ENCODE measurements at regions not wholly inside any gene's neighbourhood (a gene's known extent, or its start where the extent isn't known, plus 50 kb on each side); places are given as distances from the start of the nearest gene placed in this dataset.

DNA sequence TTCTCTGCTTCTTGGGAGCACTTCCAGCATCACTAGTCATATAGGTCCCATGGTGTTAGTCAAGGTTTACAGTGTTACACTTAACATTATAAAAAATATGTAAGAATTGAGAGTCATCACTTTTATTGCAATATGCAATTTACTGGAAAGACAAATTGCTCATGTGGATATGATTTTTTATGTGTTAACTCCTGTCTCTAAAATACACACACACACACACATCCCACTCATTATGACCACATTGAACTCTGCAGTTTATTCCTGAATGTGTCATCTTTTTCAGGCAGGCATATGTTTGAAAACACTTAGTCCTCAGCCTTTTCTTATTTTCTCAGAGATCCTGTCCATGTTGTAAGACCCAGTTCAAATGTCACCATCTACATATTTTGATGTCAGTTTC lies 148.5 kb upstream of the MRPS30 start:
- no peak for DNase-seq (ENCODE audit: low spot score)

- no peak for DNase-seq (ENCODE audit: low spot score)
Observed at GRCh38 chr5:44659334-44659733, 149.4 kb upstream of the MRPS30 start.

- DNase-seq (ENCODE audit: low spot score), result no peak
Observed at GRCh38 chr5:44652674-44653073, 156.1 kb upstream of the MRPS30 start.

GRCh38 chr5:44646016-44646415 lies 162.7 kb upstream of the MRPS30 start:
- no peak for DNase-seq (ENCODE audit: low spot score)

DNA sequence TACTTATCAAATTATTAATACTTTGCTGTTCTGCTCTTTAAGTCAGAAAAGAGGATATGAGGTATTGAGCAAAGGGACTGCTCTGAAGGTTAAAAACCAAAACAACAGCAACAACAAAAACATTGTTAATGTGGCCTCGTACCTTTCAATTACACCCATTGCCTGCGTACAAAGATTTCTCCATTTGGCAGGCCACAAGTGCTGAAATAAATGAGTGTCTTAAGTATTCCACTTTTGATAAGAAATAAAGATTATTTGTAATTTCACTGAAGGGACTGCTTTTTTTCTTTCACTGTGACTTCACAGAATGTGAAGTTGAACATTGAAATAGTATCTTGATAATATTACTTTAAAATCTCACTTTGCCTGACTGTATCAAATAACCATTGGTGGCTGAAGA lies 163.2 kb upstream of the MRPS30 start:
- DNase-seq (ENCODE audit: low spot score), result no peak

DNA sequence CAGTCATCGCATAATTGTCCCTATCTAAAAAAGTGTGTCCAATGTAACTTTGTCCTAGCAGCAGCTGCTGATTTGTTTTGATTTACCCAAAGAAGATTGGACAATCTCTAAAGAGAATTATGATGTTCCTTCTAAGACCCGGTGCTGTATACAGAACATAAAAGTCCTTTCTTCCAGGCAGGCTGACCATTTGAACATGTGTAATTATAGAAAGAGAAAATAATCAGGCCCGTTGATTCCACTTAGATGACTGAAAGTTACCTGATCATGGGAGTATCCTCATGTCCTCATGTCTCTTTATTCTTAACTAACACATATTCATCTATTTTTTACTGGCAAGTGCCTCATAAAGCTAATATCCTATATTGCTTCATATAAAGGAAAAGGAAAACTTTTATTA lies 164.1 kb upstream of the MRPS30 start:
- no peak for DNase-seq (ENCODE audit: low spot score)

- DNase-seq (ENCODE audit: low spot score), result no peak
Observed at GRCh38 chr5:44641820-44642219, 166.9 kb upstream of the MRPS30 start.

- DNase-seq (ENCODE audit: low spot score), result no peak
Observed at GRCh38 chr5:44640945-44641456, 167.7 kb upstream of the MRPS30 start.

- peak; percentile 41 for DNase-seq (ENCODE audit: low spot score)
Observed at GRCh38 chr5:44637916-44638869, 170.6 kb upstream of the MRPS30 start.

DNA sequence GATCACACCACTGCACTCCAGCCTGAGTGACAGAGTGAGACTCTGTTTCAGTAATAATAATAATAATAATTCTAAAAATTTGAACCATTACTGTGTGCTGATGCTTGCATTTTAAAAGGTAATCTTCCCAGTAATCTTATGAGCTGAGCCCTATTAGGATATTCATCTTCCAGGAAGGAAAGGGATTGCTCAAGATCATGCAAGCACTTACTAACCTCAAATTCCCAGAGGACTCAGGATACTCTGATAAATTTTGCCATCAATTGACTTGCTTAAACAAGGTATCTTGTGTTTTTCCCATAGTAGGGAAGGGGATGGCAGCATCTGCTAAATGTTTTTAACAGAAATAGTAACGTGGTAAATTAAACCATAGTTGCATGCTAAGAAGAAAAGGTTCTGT lies 176.4 kb upstream of the MRPS30 start:
- DNase-seq (ENCODE audit: low spot score), result no peak

GRCh38 chr5:44626846-44627245 lies 181.9 kb upstream of the MRPS30 start:
- no peak for DNase-seq (ENCODE audit: low spot score)

GRCh38 chr5:44622331-44622730 lies 186.4 kb upstream of the MRPS30 start:
- no peak for DNase-seq (ENCODE audit: low spot score)

GRCh38 chr5:44619875-44620610 lies 188.7 kb upstream of the MRPS30 start:
- DNase-seq (ENCODE audit: low spot score), result no peak

DNA sequence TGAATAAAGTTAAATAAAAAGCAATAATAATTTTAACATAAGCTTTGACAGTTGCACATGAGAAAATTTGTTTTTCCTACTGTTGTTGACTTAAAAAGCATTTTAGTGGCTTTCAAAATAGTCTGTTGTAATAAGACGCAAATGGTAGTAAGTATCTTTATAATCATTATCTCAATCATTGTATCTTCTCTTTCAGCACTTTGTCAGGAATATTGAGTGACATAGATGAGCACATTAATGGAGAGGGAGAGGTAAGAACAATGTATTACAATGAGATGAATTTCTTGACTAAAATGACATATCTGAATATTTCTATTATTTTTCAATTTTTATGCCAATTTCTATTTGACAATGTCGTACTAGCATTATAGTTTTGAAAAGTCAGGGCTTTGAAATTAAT lies 193.9 kb upstream of the MRPS30 start:
- DNase-seq (ENCODE audit: low spot score), result no peak

DNA sequence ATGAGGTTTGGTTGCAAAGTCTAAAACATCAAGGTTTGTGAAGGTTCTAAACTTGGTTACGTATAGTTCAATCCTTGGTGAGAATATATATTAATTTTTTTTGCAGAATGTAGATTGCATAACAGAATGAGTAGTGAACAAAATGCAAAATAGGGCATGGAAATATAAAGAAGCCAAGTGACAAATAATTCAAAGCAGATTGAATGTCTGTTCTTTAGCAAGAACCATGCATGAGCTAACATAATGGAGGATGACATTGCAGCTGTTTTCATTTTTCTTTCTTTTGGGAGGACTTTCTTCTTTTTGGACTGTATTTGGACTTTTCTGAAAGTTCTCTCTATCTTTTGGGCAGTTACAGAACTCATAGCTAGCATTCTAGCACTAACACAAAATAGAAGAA lies 194.8 kb upstream of the MRPS30 start:
- DNase-seq (ENCODE audit: low spot score), result no peak

DNA sequence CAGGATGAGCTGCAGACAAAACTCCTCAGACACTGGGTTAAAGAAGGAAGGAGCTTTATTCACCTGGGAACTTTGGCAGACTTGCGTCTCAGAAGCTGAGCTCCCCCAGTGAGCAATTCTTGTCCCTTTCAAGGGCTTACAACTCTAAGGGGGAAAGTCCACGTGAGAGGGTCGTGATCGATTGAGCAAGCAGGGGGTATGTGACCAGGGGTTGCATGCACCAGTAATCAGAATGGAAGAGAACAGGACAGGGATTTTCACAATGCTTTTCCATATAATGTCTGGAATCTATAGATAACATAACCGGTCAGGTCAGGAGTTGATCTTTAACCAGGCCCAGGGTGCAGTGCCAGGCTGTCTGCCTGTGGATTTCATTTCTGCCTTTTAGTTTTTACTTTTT lies 202.8 kb upstream of the MRPS30 start:
- DNase-seq (ENCODE audit: low spot score), result peak; percentile 36

GRCh38 chr5:44603496-44604272 lies 205.1 kb upstream of the MRPS30 start:
- DNase-seq (ENCODE audit: low spot score), result peak; percentile 31

- DNase-seq (ENCODE audit: low spot score), result no peak
Observed at GRCh38 chr5:44574678-44575077, 185.5 kb upstream of the FGF10 start.

DNA sequence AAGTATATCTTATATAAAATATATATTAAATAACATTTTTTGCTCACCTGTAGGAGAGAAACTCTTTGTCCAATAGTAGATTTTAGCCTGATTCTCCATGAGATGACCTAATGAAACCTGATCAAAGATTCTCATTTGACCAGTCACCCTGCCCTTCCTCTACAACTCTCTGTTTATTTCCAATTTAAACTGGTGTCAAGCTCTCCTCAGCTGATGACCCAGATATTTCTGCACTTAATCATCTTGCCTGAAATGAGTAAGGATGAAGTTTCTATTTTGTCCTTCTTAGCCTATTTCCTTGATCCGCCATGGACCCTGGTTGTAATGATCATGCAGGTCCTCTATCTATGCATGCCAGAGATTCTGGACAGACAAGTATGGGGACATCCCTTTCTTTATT lies 179.3 kb upstream of the FGF10 start:
- no peak for DNase-seq (ENCODE audit: low spot score)

DNA sequence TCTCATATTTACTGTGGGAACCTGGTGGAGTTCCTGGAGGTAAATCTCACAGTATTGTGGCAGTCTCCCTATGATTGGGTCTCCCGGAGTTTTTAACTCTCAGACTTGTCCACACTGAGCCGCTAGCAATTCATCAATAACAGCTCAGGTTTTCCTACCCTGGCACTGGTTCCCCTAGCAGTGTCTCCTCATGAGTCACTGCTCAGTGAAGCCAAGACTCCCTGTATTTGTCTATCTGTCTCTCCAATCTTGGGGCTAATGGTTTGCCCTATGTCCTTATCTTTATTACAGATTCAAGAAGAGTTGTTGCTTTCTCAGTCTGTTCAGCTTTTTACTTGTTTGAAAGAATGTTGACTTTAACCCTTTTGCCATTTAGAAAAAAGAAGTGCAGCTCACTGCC lies 176.7 kb upstream of the FGF10 start:
- no peak for DNase-seq (ENCODE audit: low spot score)

GRCh38 chr5:44565360-44565759 lies 176.1 kb upstream of the FGF10 start:
- DNase-seq (ENCODE audit: low spot score), result no peak

- no peak for DNase-seq (ENCODE audit: low spot score)
Observed at GRCh38 chr5:44546286-44546685, 157.1 kb upstream of the FGF10 start.
